HG02938 (cell line): ENCODE measurements at regions not wholly inside any gene's neighbourhood (a gene's known extent, or its start where the extent isn't known, plus 50 kb on each side); places are given as distances from the start of the nearest gene placed in this dataset.
A peak's percentile ranks its signal among the peaks of the same experiment; 100 is the strongest.
"Not testable (repeated sequence)": the region's sequence is repeated elsewhere in the genome, so short reads cannot be mapped to it uniquely, and the experiment has no call there.

Experiments
- ATAC-seq: cut with Tn5 transposase; IDR thresholded peaks from one replicate; pipeline ENCODE4 v1.9.1; 2021; ENCODE audit warnings: mild to moderate bottlenecking, moderate library complexity; ENCODE audit not compliant: unreplicated experiment

- not testable (repeated sequence) for ATAC-seq
Observed at GRCh38 chr10:21034770-21035169, 137.7 kb upstream of the NEBL start.

- no peak for ATAC-seq
Observed at GRCh38 chr10:21034241-21034640, 137.1 kb upstream of the NEBL start.

- no peak for ATAC-seq
Observed at GRCh38 chr10:21032587-21033319, 135.6 kb upstream of the NEBL start.

- ATAC-seq = no peak
Observed at GRCh38 chr10:21031232-21031795, 134.2 kb upstream of the NEBL start.

DNA sequence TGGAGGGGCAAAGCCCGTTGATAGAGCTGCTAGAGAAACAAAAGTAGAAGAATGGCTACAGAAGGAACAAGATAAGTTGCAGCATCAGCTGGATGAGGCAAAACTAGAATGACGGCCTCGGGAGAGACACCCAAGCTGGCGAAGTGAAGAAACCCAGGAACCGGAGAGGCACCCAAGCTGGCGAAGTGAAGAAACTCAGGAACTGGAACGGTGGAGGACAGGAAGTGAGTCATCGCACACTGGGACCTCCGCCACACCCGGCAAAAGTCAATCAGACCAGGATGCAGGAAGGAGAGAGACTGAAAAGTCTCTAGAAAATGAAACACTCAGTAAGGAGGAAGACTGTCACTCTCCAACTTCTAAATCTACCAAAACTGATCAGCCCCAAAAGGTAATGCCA lies 133.0 kb upstream of the NEBL start:
- no peak for ATAC-seq

GRCh38 chr10:21022821-21023220 lies 125.7 kb upstream of the NEBL start:
- no peak for ATAC-seq

GRCh38 chr10:21021843-21022594 lies 124.9 kb upstream of the NEBL start:
- ATAC-seq = no peak

- ATAC-seq = no peak
Observed at GRCh38 chr10:21021231-21021630, 124.1 kb upstream of the NEBL start.

DNA sequence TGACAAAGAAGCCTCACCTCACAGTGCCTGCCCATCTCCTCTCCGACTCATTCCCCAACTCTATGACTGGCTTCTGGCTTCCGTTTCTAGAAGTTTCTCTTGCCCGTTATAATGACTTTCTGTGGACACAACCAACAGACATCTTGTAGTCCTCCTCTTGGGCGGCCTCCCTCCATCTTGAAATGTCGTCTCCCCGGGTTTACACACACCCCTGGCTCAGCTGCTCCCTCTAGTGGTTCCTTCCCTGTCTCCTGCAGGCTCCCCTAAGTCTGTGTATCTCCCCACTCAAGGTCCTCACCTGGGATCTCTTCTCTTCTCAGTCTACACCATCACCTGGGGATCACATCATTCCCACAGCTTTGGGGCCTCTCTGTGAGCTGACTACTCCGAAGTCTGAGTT lies 123.4 kb upstream of the NEBL start:
- ATAC-seq = peak; percentile 89

GRCh38 chr10:21019436-21019835 lies 122.3 kb upstream of the NEBL start:
- ATAC-seq = no peak

DNA sequence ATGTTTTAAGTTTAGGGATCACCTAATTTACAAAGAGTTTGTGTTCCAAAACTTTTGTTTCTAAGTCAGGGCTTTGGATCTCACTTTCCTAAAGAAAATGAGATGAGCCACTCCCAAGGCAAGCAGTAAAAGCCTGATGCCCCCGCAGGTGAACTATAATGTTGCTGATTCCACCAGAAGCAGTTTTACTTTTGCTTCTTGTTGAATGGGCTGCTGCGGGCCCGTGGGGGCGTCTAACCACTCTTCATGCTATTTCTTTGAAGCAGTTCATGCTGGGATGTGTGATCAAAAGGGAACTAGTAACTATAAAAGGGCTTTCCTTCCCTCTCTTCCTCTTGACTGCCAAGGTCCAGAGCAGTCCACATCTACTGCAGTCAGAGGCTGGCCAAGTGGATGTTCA lies 118.7 kb upstream of the NEBL start:
- no peak for ATAC-seq

DNA sequence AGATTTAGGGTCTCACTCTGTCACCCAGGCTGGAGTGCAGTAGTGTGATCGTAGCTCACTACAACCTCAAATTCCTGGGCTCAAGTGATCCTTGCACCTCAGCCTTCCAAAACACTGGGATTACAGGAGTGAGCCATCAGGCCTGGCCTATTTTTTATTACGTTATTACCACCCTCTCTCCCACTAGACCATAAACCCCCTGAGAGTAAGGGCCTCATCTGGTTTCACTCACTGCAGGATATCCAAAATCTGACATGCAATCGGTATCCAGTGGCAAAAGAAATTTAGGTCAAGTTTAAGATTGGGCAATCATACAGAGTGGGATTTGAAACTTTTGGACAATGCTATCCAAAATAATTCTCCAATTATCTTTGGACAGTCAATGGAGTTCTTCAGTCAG lies 117.0 kb upstream of the NEBL start:
- ATAC-seq = no peak

DNA sequence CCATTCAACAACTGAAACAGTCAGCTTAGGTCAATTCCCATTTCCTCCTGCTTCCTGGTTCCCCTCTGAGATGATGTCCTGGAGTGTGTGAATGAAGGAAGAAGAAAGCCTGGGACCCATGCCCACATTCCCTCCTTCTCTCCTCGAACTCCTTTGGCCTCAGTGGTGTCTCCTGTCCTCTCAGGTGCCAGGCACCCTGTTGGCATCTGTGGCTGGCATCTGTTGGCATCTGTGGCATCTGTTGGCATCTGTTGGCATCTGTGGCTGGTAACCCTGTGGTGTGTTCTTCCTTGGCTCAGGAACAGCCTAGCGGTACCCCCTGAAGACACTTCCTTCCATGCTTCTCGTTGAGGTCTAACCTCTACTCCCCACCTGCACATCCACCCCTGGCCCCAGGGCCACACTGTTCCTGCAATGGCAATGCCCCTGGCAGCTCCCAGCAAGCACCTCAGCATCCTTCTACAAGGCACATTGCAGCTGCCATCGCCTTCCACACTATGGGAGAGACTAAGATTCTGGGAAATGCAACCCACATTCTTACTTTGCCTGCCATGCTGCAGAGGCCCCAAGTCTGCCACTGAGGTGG lies 114.4 kb upstream of the NEBL start:
- no peak for ATAC-seq

DNA sequence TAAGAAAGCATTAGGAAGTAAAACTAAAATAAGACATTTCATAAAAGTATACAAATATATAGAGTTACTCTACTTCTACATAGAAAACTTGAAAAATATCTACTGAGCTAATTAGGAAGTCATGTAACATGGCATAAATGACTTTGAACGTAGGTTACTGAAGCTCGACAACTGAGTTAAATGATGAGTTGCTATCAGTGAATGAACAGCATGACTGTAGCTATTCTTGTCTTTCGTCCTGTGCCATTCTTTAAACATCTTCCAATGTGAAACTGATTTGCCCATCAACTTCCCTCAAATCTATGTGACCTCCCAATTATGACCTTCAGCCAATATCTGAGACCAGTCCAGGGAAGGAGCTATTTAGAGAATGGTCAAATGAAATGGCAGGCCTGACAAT lies 113.5 kb upstream of the NEBL start:
- no peak for ATAC-seq

DNA sequence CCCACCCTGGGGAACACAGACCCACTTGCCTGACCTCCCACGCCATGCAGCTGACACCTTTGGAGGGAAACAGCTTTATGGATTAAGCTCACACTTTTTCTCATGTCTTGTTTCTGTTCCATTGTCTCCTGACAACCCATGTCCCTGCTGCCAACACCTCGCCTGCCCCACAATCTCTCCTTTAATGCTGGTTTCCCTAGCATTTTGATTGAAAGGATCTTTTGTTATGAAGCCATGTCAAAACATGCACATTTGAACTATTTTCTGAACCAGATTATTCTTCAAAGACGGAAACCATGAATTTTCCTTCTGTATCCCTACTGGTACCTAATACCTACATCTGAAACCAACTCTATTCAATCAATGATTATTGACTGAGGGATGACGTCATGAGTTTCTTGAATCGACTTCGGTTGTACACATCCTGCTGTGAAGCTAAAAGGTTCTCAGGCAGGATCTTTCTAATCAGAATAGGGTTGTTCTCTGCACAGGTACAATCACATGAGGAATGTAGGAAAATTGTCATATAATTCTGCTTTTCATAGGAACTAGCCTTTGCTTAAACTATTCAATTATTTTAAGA lies 106.2 kb upstream of the NEBL start:
- ATAC-seq = no peak

DNA sequence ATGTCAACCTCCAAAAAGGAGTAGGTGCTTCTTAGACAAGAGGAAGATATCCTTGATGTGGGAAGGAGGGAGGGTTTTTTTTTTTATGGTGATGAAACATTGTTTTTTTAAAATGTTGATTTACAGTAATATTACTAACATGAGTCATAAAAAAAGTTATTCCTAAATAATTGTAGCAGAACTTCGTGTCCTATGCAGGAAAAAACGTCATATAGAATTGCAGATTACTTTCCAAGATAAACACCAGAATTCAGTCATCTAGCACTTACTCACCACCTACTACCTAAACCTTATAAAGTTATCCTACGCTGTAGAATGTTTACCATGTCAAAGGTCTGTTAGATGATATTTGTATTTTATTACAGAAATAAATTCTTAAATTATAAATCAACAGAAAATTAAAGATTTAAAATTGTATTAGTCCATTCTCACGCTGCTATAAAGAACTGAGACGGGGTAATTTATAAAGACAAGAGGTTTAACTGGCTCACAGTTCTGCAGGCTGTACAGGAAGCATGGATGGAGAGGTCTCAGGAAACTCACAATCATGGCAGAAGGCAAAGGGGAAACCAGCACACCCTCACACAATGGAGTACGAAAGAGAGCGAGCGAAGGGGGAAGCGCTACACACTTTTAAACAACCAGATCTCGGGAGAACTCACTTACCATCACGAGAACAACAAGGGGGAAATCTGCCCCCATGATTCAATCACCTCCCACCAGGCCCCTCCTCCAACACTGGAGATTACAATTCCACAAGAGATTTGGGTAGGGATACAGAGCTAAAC lies 105.2 kb upstream of the NEBL start:
- ATAC-seq = no peak

- no peak for ATAC-seq
Observed at GRCh38 chr10:20999699-21000098, 102.6 kb upstream of the NEBL start.

DNA sequence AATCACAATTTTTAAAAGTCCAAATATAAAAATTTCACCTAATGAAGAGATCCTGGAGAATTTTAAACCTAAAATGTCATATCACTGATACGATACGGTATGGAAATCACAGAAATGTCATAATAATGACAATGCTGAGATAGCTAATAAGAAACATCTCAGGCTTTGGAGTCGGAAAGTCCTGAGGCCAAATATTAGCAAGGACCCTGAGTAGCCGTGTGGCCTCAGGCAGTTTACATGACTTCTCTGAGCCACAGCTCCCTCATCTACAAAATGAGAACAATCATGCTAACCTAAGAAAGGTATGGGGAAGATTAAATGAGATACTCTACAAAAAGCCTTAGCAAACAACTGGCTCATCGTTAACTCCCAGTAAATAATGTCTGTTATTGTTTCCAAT lies 100.9 kb upstream of the NEBL start:
- no peak for ATAC-seq

DNA sequence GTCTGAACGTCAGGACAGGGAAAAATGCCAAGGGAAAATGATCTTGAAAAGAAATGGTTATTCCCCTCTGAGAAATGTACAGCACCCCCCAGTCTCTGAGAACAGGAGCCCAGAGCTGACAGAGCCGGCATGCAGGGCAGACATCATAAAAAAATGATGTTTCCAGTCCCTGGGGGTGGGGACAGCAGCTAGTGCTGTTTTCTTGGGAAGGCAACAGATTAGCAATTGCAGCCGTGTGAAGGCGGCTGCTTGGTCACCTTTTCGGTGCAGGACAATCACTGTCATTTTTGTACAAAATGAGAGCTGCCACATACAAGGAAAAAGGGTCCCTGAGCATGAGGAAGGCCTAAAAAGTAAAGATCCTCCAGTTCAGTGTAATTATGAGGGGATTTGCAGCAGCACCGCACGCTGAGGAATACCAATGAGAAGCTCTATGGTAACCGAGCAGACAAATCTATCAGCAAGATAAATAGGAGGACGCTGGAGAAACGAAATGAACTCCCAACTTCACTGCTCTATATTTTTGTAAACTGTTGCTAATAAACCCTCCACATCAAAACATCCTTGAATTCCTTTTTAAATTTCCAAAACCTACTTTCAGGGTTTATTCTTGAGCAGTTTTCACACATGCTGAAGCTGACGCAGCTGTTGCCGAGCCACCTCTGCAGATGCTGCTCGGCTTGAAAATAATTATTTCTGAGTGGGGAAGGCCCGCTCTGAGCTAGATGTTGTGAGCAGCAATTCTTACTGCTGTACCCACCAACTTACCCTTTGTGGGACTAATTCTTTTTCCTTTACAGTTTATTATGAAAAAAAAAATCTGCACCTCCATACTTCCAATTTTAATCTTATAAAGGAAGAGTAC lies 98.2 kb upstream of the NEBL start:
- ATAC-seq = no peak
